GM12864 (cell line): ENCODE measurements at regions not wholly inside any gene's neighbourhood (a gene's known extent, or its start where the extent isn't known, plus 50 kb on each side); places are given as distances from the start of the nearest gene placed in this dataset.

Experiments used
- DNase-seq: peaks from one replicate; pipeline ENCODE4 v3.0.0-alpha.2; 2011; ENCODE audit warnings: low read depth
- H3K4me3 ChIP-seq: 2 replicates; pipeline ENCODE4 v1.5.1; 2011; ENCODE audit warnings: mild to moderate bottlenecking, low read depth, low read length, control low read depth
- TF ChIP-seq, protein P1 (sequence below): IDR thresholded peaks from 2 replicates; pipeline ENCODE4 v1.5.1; 2011; ENCODE audit warnings: low read depth, mild to moderate bottlenecking, moderate library complexity, low read length, control low read depth, inconsistent platforms; ENCODE audit errors: missing control alignments

DNA sequence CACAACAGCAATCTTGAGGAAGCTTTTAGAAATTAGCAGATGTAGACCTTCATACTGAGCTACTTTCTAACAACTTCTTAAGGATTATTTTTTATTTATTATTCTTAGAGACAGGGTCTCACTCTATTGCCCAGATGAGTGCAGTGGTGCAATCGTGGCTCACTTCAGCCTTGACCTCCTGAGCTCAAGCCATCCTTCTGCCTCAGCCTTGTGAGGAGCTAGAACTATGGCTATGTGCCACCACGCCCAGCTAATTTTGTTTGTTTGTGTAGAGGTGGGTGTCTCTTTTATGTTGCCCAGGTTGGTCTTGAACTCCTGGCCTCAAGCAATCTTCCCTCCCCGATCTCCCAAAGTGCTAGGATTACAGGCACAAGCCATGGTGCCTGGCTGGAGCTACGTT is 200.6 kb downstream of the TSHZ3 start:
- DNase-seq, result no peak
- TF ChIP-seq, protein P1, sequence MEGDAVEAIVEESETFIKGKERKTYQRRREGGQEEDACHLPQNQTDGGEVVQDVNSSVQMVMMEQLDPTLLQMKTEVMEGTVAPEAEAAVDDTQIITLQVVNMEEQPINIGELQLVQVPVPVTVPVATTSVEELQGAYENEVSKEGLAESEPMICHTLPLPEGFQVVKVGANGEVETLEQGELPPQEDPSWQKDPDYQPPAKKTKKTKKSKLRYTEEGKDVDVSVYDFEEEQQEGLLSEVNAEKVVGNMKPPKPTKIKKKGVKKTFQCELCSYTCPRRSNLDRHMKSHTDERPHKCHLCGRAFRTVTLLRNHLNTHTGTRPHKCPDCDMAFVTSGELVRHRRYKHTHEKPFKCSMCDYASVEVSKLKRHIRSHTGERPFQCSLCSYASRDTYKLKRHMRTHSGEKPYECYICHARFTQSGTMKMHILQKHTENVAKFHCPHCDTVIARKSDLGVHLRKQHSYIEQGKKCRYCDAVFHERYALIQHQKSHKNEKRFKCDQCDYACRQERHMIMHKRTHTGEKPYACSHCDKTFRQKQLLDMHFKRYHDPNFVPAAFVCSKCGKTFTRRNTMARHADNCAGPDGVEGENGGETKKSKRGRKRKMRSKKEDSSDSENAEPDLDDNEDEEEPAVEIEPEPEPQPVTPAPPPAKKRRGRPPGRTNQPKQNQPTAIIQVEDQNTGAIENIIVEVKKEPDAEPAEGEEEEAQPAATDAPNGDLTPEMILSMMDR, result no peak
- no peak overlapping the region for H3K4me3 ChIP-seq

DNA sequence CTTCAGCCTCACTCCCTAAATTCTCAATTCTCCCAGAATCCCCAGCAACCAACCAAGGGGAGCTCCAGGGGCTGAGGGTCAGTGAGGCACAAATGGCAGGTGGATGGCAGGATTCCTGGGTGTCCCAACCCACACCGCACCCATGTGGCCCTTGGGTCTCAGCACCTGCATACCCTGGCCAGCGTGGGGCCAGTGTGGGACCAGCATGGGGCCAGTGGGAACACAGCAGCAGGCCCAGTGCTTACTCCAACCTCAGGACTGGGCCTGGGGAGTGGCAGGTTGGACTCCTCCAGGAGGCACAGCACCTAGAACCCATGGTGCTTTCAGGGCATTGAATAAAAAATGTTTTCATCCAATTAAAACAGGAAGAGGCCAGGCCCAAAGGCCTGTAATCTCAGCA is 202.0 kb downstream of the TSHZ3 start:
- H3K4me3 ChIP-seq, result no peak overlapping the region
- no peak for DNase-seq
- TF ChIP-seq, protein P1, result no peak

DNA sequence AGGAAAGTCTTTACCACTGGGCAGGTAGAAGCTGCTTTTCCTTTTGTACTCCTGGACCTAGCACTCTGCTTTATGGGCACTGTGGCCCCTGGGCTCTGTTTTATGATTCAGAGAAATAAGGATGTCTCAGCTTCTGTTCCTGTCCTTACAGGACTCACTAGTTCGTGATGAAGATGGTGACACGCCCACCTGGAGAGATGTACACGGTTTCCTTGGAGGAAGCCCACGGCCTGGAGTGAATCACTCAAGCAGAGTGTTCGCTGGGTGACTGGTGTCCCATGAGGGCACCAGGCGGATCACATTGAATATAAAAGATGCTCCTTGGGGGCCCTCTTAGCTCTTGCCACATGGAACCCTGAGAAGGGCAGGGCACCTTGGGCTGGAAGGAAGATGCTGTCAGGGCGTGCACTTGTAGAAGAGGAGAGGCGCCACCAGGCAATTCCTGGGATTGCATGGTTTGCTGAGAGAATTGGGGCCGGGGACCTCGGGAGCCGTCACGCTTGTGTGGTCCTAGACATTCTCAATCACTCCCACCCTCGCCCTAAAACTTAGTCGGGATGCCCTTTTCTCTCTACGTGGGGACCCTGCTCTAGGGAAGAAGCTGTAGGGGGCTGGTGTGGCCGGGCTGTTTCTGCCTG is 202.6 kb downstream of the TSHZ3 start:
- TF ChIP-seq, protein P1, result no peak
- no peak overlapping the region for H3K4me3 ChIP-seq
- DNase-seq, result no peak

DNA sequence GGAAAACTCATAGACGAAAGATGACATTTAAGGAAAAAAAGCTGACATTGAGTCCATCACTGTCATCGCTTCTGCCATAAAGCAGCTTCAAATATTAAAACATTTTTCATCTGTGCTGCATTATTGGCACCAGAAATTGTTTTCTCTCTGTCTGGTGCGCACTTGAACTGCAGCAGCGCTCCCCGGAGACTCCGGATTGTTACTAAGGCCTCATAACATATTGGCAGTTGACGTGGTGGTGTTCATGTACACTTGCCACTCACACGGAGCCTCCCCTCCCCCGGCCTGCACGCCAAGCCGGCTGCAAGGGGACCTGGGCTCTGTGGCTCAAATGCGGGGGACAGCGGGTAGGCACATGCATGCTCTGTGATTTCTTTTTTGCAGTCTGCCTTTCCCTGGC is 203.2 kb downstream of the TSHZ3 start:
- H3K4me3 ChIP-seq, result no peak overlapping the region
- TF ChIP-seq, protein P1, result no peak
- no peak for DNase-seq

DNA sequence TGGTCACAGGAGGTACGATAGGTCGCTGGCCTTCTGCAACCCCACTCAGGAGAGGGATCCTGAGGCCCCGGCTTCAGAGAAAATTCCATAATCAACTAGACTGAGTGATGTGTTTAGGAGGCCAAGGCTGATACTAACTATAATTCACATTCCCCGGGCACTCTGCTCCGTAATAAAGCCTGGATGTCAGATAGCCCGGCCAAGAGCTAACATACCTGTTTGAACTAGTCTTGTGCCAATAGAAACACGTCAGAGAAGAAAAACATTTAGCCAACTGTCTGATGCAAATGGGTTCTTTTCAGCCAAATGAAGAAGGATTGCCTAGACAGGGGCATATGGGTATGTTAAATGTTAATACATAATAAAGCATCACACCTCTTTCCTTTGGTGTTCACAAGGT is 204.2 kb downstream of the TSHZ3 start:
- DNase-seq, result no peak
- TF ChIP-seq, protein P1, result no peak
- no peak overlapping the region for H3K4me3 ChIP-seq

DNA sequence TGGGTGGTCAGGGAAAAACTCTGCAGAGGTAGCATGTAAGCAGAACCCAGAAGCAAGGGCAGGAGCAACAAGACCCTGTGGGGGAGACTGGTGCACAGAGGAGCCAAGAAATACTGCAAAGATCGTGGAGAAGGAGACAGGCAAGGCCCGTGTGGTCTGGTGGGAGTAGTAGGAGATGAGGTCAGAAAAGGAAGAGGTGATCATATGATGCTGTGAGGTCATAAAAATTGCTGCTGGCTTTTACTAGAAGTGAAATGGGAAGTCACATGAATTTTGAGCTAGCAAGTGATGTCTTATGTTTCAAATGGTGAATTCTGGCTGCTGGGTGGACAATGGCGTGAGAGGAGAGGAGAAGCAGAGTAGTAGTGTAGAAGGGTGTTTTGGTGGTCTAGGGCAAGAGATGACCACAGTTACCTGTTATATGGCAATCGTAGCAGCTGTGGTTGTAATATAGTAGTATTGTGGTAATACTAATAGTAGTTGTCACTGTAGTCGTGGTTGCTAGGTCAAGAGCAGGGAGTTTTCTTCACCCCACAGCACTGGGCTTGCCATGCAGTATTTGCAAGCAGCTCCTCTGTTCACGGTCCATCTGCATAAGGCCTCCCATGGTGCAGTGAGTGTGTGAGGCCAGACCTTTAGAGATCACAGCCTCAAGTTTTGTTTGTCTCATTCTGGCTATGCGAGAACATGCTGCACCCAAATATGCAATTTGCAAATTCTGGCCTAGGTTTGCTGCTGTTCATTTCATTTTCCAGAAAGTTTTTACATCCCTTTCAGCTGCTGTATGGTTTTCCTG is 205.0 kb downstream of the TSHZ3 start:
- DNase-seq, result no peak
- H3K4me3 ChIP-seq, result no peak overlapping the region
- TF ChIP-seq, protein P1, result no peak
